Epithelial cell of proximal tubule (primary cell): ENCODE measurements at regions not wholly inside any gene's neighbourhood (a gene's known extent, or its start where the extent isn't known, plus 50 kb on each side); places are given as distances from the start of the nearest gene placed in this dataset.

Experiments used
- DNase-seq: peaks from one replicate; pipeline ENCODE4 v3.0.0-alpha.2; 2011; ENCODE audit warnings: low read depth
- H3K4me3 ChIP-seq: 2 replicates; pipeline ENCODE4 v1.5.1; 2011; ENCODE audit warnings: low read depth, mild to moderate bottlenecking, low read length
- TF ChIP-seq, protein P1 (sequence below): conservative IDR thresholded peaks from 2 replicates; pipeline ENCODE4 v1.5.1; 2012; ENCODE audit warnings: low read depth, mild to moderate bottlenecking, low read length

- TF ChIP-seq, protein P1, sequence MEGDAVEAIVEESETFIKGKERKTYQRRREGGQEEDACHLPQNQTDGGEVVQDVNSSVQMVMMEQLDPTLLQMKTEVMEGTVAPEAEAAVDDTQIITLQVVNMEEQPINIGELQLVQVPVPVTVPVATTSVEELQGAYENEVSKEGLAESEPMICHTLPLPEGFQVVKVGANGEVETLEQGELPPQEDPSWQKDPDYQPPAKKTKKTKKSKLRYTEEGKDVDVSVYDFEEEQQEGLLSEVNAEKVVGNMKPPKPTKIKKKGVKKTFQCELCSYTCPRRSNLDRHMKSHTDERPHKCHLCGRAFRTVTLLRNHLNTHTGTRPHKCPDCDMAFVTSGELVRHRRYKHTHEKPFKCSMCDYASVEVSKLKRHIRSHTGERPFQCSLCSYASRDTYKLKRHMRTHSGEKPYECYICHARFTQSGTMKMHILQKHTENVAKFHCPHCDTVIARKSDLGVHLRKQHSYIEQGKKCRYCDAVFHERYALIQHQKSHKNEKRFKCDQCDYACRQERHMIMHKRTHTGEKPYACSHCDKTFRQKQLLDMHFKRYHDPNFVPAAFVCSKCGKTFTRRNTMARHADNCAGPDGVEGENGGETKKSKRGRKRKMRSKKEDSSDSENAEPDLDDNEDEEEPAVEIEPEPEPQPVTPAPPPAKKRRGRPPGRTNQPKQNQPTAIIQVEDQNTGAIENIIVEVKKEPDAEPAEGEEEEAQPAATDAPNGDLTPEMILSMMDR, result no peak
- DNase-seq, result no peak
- no peak overlapping the region for H3K4me3 ChIP-seq
Observed at GRCh38 chr10:62894156-62894555, 78.0 kb upstream of the EGR2 start.

GRCh38 chr10:62893036-62893435 lies 76.9 kb upstream of the EGR2 start:
- TF ChIP-seq, protein P1, result no peak
- no peak overlapping the region for H3K4me3 ChIP-seq
- no peak for DNase-seq

- TF ChIP-seq, protein P1, result no peak
- no peak overlapping the region for H3K4me3 ChIP-seq
- DNase-seq, result no peak
Observed at GRCh38 chr10:62890395-62890794, 74.2 kb upstream of the EGR2 start.

GRCh38 chr10:62887642-62888041 lies 71.5 kb upstream of the EGR2 start:
- no peak overlapping the region for H3K4me3 ChIP-seq
- TF ChIP-seq, protein P1, result no peak
- no peak for DNase-seq

- TF ChIP-seq, protein P1, result no peak
- no peak for DNase-seq
- no peak overlapping the region for H3K4me3 ChIP-seq
Observed at GRCh38 chr10:62885684-62886461, 69.7 kb upstream of the EGR2 start.

DNA sequence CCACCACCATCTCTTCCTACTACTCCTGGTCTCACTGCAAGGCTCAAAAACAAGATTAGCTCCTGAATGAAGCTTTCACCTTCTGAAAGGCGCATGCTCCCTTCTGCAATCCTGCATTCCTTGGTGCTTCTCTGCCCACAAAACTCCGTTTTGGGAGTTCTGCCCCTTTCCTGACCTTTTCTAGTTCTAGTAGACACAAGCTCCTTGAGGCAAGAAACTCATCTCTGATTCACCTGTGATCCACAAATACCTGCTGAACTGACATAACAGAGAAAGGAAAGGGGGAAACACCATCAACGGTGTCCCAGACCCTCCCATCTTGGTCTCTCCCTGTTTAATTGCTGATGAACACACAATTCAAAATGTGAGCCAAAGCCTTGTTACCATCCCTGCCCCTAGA lies 64.0 kb upstream of the EGR2 start:
- DNase-seq, result no peak
- no peak overlapping the region for H3K4me3 ChIP-seq

GRCh38 chr10:62873866-62874265 lies 57.7 kb upstream of the EGR2 start:
- TF ChIP-seq, protein P1, result no peak
- no peak overlapping the region for H3K4me3 ChIP-seq

More for the DNA sequence above, 64.0 kb upstream of the EGR2 start:
- TF ChIP-seq, protein P1, result no peak

More at GRCh38 chr10:62873866-62874265, 57.7 kb upstream of the EGR2 start:
- no peak for DNase-seq
